T-helper 1 cell (primary cell): ENCODE measurements at regions not wholly inside any gene's neighbourhood (a gene's known extent, or its start where the extent isn't known, plus 50 kb on each side); places are given as distances from the start of the nearest gene placed in this dataset.
"Not testable (repeated sequence)": the region's sequence is repeated elsewhere in the genome, so short reads cannot be mapped to it uniquely, and the experiment has no call there.

Experiments used
- DNase-seq, 5 donors: peaks; one replicate each; pipeline ENCODE4 v3.0.0-alpha.2; 2012 to 2020

DNA sequence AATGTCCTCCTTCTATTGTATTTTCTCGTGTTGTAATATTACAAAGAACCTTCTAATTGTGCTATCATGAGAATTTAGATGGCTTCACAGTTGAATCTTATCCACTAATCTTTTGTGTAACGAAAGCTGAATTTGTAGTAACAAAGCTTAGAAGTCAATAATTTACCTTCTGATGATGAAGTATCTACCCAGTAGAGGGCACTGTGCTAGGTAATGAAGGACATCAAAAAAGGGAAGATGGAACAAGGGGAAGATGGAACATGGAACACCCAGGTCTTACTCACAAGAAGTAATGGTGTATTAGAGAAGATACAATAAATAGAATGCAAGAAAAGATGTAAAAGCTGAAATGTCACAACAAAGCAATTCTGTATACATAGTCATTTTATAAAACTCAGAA lies 131.0 kb upstream of the CCNG1 start:
- no peak for DNase-seq

DNA sequence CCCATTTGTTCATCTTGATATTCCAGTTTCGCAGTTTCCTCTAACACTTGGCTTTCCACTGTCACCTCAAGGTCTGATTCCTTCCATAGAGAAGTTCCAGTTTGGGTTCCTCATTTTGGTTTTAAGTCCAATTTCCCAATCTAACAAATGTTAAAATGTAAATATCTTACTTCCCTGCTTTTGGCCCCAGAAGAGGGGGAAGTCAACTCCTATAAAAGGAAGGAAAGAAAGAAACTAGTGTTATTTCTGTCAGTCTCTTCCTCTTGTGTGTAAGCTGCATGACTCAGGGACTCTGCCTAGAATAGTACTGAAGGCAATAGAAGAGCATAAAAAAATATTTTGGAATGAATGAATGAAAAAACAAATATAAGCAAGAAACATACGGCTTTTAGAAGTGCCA lies 127.5 kb upstream of the CCNG1 start:
- no peak for DNase-seq

DNA sequence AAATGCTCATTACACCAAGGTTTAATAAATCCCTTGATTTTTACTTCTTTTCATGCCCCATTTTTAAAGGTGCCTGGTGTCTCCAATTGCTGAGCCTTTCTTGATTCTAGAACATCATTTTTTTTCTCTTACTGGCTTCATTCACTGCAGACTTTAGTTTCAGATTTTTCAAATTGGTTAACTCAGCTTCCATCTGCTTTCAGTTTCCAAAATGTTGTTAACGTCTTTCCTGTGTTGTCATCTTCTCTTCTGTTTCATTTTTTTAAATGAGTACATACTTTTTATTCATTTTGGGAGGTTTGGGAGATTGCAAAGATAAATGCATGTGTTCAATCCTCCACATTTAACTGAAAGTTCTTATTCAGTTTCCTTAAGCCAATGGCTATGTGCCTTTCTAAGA lies 126.4 kb upstream of the CCNG1 start:
- DNase-seq: peak in 1 of 5 donors; percentile 61

DNA sequence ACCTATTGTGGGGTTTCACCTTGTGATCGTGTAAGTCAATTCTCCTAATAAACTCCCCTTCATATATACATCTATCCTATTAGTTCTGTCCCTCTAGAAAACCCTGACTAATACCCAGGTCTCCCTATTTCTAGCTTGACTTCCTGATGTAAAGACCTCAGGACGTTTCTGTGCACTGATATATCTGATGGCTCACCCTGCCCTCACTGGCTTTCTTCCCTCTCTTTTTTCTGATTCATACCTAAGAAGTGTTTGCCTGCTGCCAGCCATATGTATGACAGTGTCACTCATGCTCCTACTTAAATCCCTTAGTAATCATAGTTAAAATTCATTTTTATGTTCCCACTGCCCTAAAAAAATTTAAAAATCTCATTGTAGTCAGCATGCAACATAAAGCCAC lies 124.8 kb upstream of the CCNG1 start:
- no peak for DNase-seq

DNA sequence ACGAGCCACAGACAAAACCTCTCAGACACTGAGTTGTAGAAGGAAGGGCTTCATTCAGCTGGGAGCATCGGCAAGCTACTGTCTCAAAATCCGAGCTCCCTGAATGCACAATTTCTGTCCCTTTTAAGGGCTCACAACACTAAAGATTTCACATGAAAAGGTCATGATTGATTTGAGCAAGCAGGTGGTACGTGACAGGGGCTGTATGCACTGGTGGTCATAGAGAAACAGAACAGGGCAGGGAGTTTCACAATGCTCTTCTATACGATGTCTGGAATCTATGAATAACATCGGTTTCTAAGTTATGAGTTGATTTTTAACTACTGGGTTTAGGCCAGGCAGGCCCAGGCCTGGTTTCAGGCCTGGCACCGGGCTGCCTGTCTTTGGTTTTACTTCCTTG lies 124.3 kb upstream of the CCNG1 start:
- DNase-seq: not testable (repeated sequence)

DNA sequence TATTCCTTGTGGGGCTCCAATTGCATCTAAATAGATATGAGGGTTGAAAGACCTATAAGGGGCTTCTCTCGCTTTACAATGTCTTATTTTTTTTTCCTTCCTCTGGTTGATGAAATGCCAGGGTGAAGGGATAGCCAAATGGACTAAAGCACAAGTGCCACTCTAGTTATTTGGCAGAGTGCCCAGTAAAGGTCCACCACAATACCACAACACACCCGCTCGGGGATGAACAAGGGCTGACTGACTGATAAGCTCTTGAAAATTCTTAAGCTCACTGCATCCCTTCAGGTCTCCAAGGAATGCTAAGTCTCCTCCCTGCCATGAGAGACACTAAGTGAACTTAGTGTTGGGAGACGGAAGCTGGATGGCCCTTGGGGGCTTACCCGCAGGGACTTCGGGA lies 121.0 kb upstream of the CCNG1 start:
- DNase-seq: not testable (repeated sequence)

DNA sequence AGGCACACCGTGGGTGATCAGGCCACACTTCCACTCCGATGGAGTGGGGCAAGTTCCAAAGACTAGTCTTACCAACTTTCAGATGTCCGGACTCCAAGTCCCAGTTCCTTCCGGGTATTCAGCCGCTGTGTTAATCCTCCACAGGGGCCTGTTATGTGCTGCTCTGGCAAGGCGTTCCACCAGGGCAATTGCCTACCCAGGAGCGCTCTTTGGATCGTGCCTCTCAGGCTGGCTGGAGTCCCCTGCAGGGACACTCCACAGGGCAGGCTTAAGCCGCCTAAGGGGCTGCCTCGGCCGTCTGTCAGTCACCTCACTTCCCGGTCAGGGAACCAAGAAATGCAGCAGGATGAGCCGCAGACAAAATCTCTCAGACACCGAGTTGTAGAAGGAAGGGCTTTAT lies 118.7 kb upstream of the CCNG1 start:
- DNase-seq: no peak

DNA sequence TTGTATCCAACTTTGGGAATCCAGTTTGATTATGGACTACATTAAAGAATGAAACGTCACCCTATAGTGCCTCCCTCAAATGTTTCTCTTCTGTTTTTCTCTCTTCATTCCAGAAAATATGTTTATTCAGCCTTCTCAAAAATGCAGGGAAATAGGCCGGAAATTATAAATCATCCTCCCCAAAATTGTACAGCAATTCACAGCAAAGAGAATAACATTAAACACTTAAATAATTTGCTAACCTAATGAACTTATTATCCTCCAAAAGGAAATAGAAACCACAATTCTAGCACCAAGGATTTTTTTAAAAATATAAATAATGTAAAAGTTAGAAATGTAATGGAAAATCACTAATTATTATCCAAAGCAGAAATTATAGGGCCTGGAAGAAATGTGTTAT lies 115.9 kb upstream of the CCNG1 start:
- DNase-seq: no peak

DNA sequence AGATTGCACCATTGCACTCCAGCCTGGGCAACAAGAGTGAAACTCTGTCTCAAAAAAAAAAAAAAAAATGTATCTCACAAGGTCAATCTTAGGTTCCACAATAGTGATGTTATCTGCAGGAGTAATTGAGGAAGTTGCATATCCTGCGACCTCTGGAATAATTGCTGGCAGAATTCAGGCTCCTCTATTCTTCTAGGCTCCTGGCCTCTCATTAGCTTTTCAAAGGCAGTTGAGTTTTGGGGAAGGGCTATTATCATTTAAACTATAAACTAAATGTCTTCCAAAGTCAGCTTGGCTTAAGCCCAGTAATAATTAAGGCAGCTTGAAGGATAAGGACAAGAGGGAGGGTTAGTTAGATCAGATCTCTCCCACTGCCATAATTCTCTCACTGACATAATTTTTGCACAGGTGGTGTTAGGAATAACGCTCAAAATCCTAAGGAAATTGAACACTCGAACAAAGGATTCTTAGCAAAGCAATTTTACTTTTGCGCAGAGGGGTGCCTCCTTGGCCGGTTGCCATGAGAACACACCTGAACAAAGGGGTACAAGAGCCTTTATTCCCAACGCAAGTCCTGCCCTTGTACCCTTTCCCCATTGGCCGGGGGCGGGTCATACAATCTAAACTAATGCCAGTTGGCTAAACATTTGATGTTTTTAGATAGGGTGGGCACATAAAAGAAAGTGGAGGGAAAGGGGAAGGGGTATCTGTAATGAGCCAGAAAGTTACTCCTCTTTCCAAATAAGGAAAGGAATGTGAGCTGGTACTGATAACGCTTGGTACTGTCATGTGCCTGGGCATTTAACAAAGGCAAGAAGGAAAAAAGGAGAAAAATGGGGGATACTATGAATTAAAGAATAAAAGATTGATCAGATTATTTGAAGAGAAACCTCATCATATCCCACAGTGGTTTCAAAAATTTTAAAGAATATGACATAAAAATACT lies 106.4 kb upstream of the CCNG1 start:
- DNase-seq: no peak

DNA sequence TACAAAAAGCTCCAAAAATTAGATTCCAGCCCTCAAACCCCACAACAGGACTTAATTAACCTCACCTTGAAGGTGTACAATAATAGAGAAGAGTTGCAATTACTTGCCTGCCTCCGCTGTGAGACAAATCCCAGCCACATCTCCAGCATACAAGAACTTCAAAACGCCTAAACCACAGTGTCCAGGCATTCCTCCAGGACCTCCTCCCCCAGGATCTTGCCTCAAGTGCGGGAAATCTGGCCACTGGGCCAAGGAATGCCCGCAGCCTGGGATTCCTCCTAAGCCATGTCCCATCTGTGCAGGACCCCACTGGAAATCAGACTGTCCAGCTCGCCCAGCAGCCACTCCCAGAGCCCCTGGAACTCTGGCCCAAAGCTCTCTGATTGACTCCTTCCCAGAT lies 101.3 kb upstream of the CCNG1 start:
- DNase-seq: not testable (repeated sequence)

DNA sequence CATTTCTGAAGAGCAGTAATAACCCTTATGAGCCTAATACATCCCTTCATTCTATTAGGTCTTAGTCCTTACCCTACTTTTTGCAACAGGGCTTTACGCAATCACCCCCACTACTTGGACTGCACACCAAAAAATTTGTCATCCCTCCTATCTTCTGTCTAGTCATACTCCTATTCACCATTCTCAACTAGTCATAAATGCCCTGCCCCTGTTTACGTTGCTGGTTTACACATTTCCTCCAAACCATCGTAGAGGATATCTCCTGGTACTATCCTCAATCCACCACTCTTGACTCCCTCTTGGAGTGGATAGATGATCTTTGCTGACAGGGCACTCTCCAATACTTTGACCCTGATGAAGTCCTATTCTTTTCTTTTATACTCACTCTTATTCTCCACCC lies 98.2 kb upstream of the CCNG1 start:
- DNase-seq: no peak

DNA sequence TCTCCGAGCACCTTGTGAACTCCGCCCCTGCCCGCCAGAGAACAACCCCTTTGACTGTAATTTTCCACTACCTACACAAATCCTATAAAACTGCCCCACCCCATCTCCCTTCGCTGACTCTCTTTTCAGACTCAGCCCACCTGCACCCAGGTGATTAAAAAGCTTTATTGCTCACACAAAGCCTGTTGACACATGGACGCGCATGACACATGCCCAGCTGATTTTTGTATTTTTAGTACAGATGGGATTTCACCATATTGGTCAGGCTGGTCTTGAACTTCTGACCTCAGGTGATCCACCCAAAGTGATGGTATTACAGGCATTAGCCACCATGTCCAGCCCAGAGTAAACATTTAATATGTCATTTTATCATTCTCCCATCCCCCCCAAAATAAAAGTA lies 97.0 kb upstream of the CCNG1 start:
- DNase-seq: not testable (repeated sequence)

DNA sequence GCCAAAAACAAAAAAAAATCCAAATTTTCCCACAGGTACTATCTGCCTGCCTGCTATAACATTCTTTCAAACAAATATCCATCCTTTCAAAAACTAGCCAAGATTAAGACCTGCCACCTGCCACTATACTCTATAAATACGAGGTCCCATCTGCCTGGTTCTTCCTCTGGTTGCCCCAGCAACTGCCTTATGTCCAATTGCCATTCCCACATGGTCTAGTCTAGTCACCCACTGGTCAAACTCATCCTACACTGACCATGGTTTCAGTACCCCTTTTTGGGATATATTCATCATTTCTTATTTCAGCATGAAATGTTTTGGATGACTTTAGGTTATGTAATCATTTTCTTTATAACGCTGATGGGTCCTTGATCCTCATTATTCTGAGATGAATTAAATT lies 95.1 kb upstream of the CCNG1 start:
- no peak for DNase-seq

DNA sequence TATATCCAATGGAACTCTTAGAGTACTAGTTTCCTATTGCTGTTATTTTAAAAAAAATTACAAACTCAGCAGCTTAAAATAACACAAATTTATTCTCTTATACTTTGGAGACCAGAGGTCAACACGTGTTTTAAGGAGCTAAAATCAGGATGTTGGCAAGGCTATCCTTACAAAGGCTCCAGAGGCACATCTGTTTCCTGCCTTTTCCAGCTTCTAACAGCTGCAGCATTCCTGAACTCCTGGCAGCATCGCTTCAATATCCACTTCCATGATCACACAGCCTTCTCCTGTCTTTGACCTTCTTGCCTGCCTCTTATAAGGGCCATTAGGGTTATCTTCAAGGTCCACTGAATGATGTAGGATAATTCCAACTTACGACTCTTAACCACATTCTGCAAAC lies 92.2 kb upstream of the CCNG1 start:
- no peak for DNase-seq

DNA sequence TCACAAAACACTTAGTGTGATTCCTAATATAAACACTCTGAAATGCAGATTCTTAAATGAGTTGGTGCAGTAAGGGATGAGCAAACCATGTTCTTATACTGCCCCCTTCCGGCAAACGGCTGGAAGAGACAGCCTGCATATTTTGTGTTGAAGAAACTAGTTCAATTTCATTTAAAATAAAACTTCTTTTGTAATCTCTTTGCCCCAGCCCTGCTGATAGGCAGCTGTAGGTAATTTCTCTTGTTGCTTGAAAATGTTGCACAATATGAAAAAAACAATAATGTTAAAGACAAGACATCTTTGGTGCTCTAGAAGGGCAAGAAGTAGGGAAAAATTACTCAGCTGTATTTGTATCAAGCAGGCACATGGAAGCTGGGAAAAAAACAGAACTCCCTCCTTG lies 89.7 kb upstream of the CCNG1 start:
- DNase-seq: peak in 3 of 5 donors; percentile 18 to 51 (median 35)

DNA sequence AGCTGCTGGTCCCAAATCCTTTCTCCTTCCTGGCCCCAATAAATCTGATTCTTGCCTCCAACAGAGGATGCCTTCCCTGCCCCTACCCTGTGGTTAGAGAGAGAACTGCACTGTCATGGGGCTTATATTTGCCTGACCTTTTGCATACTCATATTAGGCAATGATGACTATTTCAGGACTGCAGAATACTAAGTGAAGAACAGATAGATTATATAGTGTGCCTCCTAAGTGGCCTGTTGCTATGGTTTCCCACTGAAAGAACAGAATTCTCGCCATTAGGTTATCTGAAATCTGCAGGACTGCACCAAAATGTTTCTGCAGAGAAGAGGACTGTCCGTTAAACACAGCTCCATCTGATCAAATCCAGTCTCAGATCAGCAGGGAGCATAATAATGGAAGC lies 87.3 kb upstream of the CCNG1 start:
- no peak for DNase-seq

DNA sequence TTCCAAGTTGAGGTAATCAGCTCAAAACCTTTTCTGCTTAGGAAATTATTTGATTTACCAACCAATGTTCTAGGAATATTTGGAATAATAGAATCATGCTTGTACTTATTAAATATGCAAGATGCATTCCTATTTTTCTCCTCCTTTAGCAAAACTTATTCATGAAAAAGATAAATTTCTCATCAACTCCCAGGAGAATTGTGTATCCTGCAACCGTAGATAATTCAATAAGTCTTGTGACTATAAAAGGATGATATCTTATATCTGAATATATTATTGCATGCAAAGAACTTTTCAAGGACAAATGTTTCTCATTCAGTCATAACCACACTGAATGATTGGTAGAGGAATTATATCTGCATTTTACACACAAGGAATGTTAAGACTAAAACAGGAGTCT lies 84.9 kb upstream of the CCNG1 start:
- DNase-seq: no peak

DNA sequence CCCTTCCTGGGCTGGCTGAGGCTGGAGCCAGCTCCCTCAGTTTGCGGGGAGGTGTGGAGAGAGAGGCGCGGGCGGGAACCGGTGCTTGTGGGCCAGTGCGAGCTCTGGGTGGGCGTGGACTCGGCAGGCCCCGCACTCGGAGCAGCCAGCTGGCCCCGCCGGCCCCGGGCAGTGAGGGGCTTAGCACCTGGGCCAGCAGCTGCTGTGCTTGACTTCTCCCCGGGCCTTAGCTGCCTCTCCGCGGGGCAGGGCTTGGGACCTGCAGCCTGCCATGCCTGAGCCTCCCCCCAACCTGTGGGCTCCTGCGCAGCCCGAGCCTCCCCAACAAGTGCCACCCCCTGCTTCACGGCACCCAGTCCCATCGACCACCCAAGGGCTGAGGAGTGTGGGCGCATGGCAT lies 81.6 kb upstream of the CCNG1 start:
- DNase-seq: not testable (repeated sequence)

DNA sequence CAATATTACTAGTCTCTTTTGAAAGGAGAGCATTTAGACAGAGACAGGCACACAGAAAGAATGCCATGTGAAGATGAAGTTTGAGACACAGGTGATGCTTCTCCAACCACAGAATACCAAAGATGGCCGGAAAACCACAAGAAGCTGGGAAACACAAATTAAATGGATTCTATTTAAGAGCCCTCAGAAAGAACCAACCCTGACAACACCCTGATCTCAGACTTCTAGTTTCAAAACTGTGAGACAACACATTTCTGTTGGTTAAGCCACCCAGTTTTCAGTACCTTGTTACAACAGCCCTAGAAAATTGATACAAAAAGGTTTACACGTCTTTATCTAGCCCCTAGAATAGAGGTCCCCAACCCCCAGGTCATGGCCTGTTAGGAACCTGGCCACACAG lies 79.8 kb upstream of the CCNG1 start:
- DNase-seq: no peak

DNA sequence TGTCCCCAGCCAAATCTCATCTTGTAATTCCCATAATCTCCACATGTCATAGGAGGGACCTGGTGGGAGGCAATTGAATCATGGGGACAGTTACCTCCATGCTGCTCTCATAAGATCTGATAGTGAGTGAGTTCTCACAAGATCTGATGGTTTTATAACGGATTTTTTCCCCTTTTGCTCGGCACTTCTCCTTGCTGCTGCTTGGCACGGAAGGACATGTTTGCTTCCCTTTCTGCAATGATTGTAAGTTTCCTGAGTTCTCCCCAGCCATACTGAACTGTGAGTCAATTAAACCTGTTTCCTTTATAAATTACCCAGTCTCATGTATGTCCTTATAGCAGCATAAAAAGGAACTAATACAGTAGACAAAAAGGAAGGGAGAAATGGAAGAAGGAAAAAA lies 76.7 kb upstream of the CCNG1 start:
- no peak for DNase-seq

DNA sequence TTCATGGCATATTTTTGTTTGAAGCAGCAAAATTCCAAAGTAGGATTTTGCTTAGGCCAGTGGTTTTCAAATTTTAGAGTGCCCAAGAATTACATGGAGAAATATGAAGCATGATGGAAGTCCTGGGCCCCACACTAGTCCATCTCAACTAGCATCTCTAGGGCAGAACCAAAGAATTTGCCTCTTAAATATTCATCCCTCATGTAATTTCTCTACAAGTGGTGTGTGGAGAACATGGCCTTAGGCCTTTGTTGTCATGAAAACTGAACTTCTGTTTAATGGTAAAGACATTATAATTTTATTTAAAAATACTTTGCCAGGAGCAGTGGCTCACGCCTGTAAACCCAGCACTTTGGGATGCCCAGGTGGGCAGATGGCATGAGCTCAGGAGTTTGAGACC lies 75.9 kb upstream of the CCNG1 start:
- no peak for DNase-seq

DNA sequence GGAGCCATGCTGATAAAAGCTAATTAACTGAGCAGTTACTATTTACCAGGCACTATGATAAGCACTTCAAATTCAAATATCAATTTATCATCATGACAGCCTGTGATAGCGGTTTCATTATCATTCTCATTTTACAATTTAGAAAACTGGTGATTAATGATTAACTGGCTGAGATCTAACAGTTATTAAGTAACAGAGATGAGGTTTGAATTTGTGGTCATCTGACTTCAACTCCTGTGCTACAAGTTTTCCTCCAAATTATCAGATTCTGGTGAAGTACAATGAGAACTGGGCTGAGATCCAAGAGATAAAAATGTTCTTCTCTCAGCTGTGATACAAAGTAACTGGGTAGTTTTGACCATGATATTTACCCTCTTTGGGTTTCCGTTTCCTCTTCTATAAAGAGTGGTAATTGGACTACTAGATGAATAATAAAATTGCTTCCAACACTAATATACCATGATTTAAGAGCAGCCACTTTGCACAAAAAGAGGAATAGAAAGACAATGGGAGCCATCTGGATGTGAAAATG lies 74.5 kb upstream of the CCNG1 start:
- DNase-seq: no peak

DNA sequence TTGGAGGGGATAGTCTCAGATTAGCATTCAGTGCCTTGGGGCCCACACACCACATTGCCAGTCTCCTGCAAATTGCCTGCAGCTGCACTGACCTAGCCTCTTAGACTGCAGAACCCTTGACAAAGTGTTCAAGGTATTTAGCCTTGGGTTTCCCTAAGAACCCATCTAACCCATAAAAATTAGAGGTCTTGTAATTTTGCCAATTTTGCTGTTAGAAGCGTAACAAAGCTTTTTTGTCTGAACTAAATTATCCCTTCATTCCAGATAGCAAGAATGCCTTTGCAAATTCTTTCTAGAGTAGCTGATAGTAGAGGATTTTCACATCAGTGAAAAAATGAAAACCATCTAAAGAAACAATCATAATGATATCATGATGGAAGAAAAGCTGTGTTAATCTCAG lies 74.0 kb upstream of the CCNG1 start:
- DNase-seq: no peak

DNA sequence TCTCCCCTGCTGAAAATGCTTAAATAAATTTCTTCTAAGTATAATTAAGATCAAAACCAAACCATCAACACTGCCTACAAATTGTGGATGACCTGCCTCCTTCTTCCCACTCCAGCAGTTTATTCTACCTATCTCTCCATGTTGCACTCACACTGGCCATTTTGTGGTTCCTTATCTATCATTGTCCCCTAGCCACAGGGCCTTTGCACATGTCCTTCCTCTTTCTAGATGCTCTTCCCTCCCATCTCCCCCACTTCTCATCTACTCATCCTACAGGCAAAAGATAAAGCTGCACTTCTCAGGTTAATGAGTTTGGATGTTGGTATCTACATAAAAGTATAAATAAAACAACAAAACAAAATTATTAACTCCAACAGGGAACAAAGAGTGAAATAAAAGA lies 70.6 kb upstream of the CCNG1 start:
- no peak for DNase-seq
